ENCODE measurements at regions not wholly inside any gene's neighbourhood (a gene's known extent, or its start where the extent isn't known, plus 50 kb on each side); places are given as distances from the start of the nearest gene placed in this dataset.

DNA sequence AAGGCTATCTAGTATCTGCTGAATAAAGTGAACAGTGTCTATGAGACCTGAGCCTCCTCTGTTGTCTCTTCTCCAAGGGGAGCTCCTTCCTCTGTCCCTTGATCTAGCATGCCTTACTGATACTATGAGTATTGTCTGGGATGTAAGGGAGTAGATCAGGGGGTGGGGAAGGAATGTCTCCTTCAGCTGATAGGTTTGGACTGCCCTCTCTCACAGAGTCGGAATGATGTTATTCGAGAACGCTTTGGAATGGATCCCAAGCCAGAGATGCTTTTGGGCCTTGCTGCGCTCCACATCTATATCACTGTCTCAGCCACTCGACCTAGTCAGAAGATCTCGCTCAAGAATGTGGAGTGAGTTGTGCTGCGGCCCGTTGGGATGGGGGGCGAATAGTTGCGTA, 68.3 kb upstream of the PRPS1 start:
- no peak for DNase-seq

DNA sequence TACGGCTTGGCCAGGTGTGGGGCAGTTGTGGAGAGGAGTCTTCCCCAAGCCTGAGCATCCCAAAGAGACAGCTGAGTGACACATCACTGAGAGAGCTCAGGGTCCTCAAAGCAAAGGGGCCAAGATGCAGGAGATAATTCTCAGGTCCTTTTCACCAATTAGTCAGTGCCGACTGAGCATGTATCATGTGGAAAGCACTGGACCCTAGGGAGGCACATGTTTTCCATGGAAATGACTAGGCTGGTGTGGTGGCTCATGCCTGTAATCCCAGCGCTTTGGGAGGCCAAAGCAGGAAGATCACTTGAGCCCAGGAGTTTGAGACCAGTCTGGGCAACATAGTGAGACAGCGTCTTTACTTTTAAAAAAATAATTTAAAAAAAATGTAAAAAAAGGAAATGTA, 67.3 kb upstream of the PRPS1 start:
- no peak for DNase-seq

DNA sequence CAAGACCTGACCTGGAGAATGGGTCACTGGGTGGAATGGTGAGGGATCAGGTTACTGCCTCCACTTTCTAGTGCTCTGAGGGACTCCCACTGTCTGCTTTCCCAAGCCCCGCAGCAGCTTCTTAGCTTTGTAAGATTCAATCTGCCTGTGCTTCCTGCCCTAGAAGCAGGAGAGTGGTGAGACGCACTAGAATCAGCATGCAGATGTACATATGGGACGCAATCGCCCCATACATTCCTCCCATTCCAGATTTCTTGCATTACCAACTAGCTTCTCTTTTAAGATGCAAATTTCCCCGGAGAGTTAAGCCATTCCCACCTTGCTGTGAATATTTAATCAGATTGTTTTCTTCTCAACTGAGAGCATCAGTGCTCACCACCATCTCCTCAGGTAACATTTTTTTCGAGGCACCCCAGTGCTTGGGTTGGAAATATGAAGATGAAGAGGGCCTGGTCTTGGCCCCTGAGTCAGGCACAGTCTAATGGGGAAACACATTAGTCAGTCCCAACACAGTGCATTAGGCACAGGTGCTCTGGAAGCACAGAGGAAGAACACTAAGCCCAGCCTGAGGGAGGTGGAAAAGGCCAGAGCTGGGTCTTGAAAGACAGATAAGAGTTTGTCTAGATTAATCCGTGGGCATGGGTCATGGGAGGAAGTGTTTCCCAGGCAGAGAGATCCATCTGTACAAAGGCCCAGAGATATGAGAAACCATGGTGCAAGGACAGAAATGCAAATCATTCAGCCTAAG, 66.7 kb upstream of the PRPS1 start:
- no peak for DNase-seq

DNA sequence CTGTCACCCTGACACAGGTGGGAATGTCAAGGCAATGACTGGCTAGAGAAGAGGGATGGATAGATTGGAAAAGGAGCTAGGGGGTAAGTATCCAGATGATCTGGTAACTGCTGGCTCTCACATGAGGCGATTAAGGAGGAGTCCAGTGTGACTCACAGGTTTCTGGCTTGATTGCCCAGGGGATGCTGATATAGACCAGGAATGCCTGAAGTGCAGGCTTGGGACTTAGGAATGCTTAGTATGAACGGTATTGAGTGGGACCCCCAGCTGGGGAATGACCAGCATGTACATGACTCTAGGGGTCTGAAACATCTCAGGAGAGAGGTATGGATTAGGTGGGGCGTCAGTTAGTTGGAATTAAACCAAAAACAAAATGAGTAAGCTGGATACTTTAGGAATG, 65.8 kb upstream of the PRPS1 start:
- DNase-seq, result no peak

DNA sequence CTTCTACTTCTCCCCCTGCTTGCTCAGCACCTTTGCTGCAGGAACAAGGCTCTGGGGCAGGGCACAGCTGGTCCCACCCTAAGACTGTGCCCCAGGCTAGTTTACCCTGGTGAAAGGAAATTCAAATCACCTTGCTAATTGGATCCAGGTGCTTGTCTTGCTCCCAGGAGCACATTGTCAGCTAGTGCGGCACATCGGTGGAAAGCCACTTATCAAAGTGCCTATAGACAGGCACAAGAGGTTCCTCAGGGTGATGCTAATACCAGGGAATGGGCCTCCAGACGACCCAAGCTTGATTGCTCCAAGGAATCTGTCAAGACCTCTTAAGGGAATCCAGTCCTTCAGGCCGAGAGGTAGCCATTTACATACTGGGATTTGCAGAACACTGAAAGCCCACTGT, 64.5 kb upstream of the PRPS1 start:
- no peak for DNase-seq

DNA sequence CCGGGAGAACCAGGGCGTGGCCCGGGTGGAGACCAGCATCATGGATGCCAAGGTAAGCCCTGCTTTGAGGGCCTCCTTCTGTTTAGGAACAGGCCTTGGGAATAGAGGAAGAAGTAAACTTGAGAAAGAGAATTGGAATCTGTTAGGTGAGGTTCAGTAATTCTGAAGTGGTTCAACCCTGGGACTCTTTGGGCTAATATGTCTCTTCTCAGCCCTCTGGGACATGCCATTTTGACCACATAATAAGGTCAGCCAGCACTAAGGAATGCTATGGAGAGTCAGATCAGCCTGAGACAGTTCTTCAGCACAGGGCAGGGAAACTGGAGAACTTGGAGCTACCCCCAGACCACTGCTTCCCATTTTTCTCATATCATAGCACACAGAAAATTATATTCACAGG, 63.3 kb upstream of the PRPS1 start:
- no peak for DNase-seq

DNA sequence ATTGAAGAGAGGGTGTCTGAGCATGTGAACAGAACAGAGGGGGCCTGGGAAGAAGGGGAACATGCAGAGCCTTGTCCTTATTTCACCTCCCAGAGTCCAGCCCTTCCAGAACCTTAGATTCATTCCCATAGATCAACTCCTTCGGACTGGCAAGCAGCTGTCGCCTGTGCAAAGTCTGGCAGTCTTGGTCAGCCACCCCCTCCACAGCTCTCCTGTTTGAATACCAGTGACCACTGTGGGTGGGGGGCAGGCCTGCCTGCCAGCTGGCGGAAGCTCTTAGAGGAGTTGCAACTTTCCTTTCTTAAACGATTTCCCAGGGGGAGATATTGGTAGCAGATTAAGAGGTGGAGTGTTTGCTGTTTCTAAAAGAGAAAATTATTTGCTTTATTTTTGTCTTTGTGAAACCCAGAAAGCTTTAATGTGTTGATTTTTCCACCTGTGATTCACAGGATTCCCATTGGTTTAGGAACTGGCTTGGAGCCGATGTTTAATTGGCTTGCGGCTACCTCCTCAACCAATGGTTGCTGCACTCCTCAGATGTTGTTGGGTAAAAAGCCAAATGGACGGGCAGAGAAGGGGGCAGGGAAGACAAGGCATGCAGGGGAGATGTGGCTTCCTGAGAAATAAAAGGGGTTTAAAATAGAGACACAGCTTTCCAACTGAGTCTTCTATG, 62.2 kb upstream of the PRPS1 start:
- peak in 18 of 58 donors; percentile 0 to 33 (median 4) for DNase-seq

DNA sequence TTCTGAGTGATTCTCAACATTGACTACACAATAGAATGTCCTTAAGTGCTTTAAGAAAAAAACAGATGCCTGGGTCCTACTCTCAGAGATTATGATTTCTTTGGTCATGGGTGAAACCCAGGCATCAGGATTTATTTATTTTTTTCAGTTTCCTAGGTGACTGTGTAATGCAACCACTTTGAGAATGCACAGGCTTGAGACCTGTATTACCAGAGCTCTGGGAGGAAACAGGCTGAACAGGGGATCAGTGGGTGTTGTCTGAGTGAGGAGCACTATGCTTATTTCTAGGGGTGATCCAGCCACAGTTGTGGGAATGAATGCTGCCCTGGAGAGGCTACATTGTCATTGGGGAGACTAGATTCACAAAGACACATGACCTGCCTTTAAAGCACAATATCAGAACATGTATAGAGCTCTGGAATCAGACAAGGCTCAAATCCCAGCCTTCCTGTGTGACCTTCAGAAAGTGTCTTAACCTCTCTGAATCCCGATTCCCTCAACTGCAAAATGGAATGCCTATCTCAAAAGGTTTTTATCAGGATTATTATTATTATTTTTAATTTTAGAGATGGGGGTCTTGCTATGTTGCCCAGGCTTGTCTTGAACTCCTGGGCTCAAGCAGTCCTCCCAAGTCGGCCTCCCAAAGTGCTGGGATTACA, 61.6 kb upstream of the PRPS1 start:
- no peak for DNase-seq

DNA sequence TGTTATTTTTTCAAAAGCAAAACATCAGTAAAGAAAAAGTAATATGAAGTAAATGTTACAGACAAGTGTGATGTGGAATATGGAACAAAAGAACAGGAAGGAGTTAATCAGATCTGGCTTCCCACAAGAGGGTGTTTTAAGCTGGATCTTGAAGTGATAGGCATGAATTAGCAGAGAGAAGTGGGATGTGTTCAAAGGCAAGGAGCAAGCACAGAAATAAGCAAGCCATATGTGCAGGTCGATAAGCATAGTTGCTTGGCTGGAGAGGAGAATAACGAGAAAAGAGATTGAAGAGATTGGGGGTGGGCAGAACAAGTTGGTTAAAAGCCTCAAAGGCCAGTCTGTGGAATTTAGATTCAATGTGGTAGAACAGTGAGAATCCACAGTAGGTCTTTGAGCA, 60.9 kb upstream of the PRPS1 start:
- DNase-seq, result no peak

DNA sequence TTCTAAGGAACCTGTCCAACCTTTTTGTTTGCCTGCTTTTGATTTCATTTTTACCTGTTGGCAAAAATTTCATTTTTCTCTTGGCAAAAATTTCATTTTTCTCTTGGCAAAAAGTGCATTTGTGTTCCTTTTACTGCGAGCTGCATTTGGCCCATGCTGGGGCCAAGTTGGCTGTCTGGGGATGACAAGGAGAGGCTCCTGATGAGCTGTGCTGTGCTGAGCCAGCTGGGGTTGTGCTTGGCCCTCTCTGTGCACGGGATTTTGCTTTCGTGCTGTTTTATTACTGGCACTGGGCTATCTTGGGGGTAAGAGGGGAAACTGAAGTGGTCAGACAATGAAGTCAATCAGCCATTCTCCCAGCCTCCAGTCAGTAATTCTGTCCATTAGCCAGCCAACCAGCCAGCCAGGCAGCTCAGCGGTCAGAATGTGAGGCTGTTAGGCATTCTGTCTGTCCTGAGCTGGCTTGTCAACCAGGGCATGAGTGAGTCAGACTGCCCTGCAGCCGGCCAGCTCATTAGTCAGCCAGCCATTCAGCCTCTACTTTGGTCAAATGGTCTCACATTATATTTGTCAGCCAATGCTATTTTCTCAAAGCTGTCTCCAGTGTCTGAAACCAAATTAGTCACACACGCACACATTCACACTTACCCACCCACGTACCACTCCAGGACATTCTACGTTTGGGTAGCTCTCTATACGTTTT, 56.9 kb upstream of the PRPS1 start:
- DNase-seq, result peak in 18 of 58 donors; percentile 0 to 31 (median 2)

DNA sequence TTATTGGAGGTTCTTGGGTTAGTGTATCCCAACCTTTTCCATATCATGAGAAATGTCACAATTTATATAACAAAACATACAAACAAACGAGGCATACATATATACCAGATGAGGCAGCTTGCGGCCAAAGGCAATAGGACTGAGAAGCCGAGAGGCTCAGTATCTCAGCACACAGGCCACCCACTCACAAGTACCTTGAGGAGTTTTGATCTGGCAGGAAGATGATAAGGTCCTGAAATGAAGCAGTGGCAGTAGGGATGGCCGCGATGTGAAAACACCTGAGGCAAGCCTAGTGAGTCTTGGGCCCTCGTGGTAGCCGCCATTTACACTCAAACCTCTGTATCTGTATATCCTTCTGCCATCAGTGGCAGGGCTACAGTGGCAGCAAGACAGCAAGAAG, 55.3 kb upstream of the PRPS1 start:
- no peak for DNase-seq

DNA sequence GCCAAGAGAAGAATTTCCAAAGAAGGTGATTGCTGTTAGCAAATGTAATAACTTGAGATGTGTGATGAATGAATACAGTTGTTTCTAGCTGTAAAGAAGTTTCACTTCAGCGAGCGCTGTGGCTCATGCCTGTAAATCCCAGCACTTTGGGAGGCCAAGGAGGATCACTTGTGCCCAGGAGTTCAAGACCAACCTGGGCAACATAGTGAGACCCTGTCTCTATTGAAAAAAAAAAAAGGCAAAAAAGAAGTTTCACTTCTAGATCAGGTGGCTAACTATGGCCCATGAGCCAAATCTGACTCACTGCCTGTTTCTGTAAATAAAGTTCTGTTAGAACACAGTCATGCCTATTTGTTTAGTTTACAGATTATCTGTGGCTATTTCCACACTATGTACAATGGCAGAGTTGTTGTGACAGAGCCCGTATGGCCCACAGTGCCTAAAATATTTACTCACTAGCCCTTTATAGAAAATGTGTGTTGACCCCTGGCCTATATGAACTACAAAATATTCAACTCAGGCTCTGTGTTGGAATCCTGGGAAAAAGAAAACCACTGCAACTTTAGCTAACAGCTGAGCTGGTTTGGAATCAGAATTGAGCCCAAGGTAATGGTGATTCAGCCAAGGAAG, 54.1 kb upstream of the PRPS1 start:
- DNase-seq, result no peak

DNA sequence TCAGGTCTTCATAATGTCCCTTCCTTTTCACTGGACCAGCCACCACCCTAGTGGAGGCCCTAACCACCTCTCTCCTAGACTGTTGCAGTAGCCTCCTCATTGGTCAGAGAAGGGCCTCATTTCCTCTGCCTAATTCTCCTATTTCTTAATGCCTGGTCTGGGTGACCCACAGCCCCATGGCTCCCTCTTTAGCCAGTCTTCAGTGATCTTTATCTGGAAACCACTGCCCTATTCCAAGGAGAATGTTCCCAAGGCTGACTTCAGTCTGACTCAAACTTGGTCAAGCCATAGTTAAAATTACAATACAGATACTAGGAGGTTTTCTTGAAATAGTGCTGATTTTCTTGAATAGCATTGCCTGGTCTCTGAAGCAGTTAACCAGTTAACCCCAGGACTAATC, 53.6 kb upstream of the PRPS1 start:
- no peak for DNase-seq

DNA sequence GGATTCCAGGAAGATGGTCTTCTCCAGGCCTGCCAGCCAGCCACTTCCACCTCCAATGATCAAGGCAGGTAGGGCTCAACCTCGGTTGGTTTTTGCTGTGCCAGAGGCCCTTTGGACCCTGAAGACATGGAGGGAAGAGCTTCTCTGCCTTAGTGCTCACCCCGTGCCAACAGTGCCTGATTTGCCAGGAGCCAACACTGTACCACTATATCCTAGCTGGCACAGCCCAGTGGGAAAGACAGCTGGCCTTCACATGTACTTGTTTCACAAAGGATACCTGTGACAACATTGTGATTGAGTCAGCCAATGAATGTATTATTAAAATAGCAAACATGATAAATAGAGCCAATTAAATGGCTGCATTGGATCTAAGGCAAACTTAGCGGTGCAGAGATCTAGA, 51.9 kb upstream of the PRPS1 start:
- DNase-seq, result no peak

DNA sequence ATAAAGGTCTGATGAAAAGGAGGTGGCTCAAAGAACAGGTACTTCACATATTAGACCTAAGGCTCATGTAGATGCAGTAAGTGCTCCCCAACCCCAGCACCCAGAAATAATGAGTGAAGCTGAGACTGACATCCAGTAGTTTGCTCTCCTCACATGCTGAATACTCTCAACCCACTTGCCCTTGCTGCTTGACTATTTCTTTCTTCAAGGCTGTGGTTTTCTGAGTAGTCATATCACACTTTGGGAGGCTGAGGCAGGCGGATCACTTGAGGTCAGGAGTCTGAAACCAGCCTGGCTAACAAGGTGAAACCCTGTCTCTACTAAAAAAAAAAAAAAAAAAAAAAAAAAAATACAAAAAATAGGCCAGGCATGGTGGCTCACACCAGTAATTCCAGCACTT, 51.5 kb upstream of the PRPS1 start:
- no peak for DNase-seq

DNA sequence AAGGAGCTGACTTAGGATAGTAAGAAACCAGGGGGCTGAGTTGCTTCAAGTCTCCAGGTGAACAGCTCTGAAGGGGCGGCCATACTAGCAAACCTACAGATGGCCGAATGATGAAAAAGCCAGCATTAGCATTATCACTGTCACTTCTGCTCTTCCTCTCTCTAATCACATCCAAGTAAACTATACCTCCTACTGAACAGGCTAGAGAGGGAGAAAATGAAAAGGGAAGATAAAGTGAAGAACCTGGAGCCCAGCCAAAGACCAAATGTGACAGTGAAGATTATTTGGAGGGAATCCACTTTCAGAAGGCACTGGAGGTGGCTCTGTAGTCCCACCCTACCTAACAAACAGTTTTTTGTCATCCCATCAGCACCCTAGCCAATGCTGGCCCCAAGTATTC, 50.4 kb upstream of the PRPS1 start:
- no peak for DNase-seq
